Loucy (cell line): ENCODE measurements at regions not wholly inside any gene's neighbourhood (a gene's known extent, or its start where the extent isn't known, plus 50 kb on each side); places are given as distances from the start of the nearest gene placed in this dataset.
A peak's percentile ranks its signal among the peaks of the same experiment; 100 is the strongest.

Experiments used
- CTCF ChIP-seq: fragments of 200-600 bp; sonication (generic); conservative IDR thresholded peaks from 2 replicates; pipeline ENCODE4 v1.5.1; 2014; ENCODE audit warnings: mild to moderate bottlenecking, antibody characterized with exemption, low read length
- EZH2phosphoT487 ChIP-seq: fragments of 200-600 bp; IDR thresholded peaks from 2 replicates; pipeline ENCODE4 v1.6.1; 2018; ENCODE audit warnings: antibody characterized with exemption, mild to moderate bottlenecking, moderate library complexity, borderline replicate concordance

- TF ChIP-seq CTCF (peak; percentile 47), EZH2phosphoT487 (no peak)
These were observed 65.0 kb upstream of the HIVEP1 start for GRCh38 chr6:11947063-11947462.
